ENCODE measurements at regions not wholly inside any gene's neighbourhood (a gene's known extent, or its start where the extent isn't known, plus 50 kb on each side); places are given as distances from the start of the nearest gene placed in this dataset.

DNA sequence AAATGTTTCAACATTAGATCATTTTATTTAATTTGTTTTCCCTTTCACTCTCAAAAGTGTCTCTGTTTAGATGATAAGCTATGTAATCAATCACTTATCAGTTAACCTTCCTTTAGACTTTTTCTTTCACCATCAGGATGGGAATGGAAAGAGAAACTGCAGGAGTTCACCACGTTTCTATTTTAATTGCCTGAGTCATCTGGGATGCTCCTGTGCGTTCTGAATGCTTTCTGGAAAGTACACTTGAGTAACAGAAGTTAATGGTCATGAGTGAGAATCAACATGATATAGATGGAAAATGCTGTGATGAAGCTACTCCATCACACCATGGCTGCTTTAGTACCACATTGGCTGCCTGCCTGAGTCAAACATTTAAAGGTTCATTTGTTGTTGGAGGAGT lies 783.3 kb upstream of the CDH9 start:
- H3K36me3 Mint-ChIP-seq (ENCODE audit: low read depth): no peaks in the 10 kb centered on the region
- H3K27ac Mint-ChIP-seq (ENCODE audit: unreplicated experiment): no peak overlapping the region
- H3K27me3 Mint-ChIP-seq (ENCODE audit: low read depth): peaks cover 3% of the 10 kb centered on the region
- no peak for DNase-seq (ENCODE audit: low spot score)
- no peak overlapping the region for H3K4me3 Mint-ChIP-seq (ENCODE audit: unreplicated experiment)
- H3K9me3 Mint-ChIP-seq (ENCODE audit: low read depth): no peaks in the 10 kb centered on the region
- no peaks in the 10 kb centered on the region for H3K4me1 Mint-ChIP-seq (ENCODE audit: low read depth)
- TF ChIP-seq CTCF (IDR thresholded peaks at IDR 0.05): no peak

- no peak for DNase-seq (ENCODE audit: low spot score)
- TF ChIP-seq CTCF (IDR thresholded peaks at IDR 0.05): no peak
- no peak overlapping the region for H3K4me3 Mint-ChIP-seq (ENCODE audit: unreplicated experiment)
- peaks cover 2% of the 10 kb centered on the region for H3K27me3 Mint-ChIP-seq (ENCODE audit: low read depth)
- no peaks in the 10 kb centered on the region for H3K4me1 Mint-ChIP-seq (ENCODE audit: low read depth)
- H3K36me3 Mint-ChIP-seq (ENCODE audit: low read depth): no peaks in the 10 kb centered on the region
- H3K9me3 Mint-ChIP-seq (ENCODE audit: low read depth): no peaks in the 10 kb centered on the region
- H3K27ac Mint-ChIP-seq (ENCODE audit: unreplicated experiment): no peak overlapping the region
These were observed 780.5 kb upstream of the CDH9 start for GRCh38 chr5:27818888-27819287.

DNA sequence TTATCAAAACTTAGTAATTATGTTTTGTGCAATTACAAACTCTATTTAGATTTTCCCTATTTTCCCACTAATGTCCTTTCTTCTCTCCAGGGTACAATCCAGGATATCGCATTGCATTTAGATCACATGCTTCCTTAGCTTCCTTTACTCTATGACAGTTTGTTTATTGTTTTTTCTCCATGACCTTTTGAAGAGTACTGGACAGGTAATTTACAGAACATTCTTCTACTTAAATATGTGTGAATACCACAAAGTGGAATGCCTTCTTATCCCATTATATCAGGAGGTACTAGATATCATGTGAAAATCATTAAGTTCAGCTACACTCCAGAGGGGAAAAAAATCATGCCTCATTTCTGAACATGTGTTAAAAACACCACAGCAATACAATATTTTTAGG lies 776.6 kb upstream of the CDH9 start:
- Mint-ChIP-seq H3K4me1 (ENCODE audit: low read depth) (no peaks in the 10 kb centered on the region), H3K27ac (ENCODE audit: unreplicated experiment) (no peak overlapping the region), H3K27me3 (ENCODE audit: low read depth) (peaks cover 2% of the 10 kb centered on the region), H3K9me3 (ENCODE audit: low read depth) (no peaks in the 10 kb centered on the region), H3K36me3 (ENCODE audit: low read depth) (no peaks in the 10 kb centered on the region), H3K4me3 (ENCODE audit: unreplicated experiment) (no peak overlapping the region)
- TF ChIP-seq CTCF (IDR thresholded peaks at IDR 0.05): no peak
- DNase-seq (ENCODE audit: low spot score): no peak

GRCh38 chr5:27814286-27814685 lies 775.9 kb upstream of the CDH9 start:
- H3K27me3 Mint-ChIP-seq (ENCODE audit: low read depth): peaks cover 2% of the 10 kb centered on the region
- no peak overlapping the region for H3K27ac Mint-ChIP-seq (ENCODE audit: unreplicated experiment)
- H3K9me3 Mint-ChIP-seq (ENCODE audit: low read depth): no peaks in the 10 kb centered on the region
- no peak for DNase-seq (ENCODE audit: low spot score)
- no peaks in the 10 kb centered on the region for H3K4me1 Mint-ChIP-seq (ENCODE audit: low read depth)
- no peak overlapping the region for H3K4me3 Mint-ChIP-seq (ENCODE audit: unreplicated experiment)
- no peak for TF ChIP-seq CTCF (IDR thresholded peaks at IDR 0.05)
- no peaks in the 10 kb centered on the region for H3K36me3 Mint-ChIP-seq (ENCODE audit: low read depth)

GRCh38 chr5:27810458-27810857 lies 772.1 kb upstream of the CDH9 start:
- no peak for TF ChIP-seq CTCF (IDR thresholded peaks at IDR 0.05)
- Mint-ChIP-seq H3K4me1 (ENCODE audit: low read depth) (no peaks in the 10 kb centered on the region), H3K9me3 (ENCODE audit: low read depth) (no peaks in the 10 kb centered on the region), H3K4me3 (ENCODE audit: unreplicated experiment) (no peak overlapping the region), H3K36me3 (ENCODE audit: low read depth) (no peaks in the 10 kb centered on the region), H3K27ac (ENCODE audit: unreplicated experiment) (no peak overlapping the region), H3K27me3 (ENCODE audit: low read depth) (peaks cover 2% of the 10 kb centered on the region)
- DNase-seq (ENCODE audit: low spot score): no peak
